ENCODE measurements at regions not wholly inside any gene's neighbourhood (a gene's known extent, or its start where the extent isn't known, plus 50 kb on each side); places are given as distances from the start of the nearest gene placed in this dataset.

- TF ChIP-seq, protein P1, sequence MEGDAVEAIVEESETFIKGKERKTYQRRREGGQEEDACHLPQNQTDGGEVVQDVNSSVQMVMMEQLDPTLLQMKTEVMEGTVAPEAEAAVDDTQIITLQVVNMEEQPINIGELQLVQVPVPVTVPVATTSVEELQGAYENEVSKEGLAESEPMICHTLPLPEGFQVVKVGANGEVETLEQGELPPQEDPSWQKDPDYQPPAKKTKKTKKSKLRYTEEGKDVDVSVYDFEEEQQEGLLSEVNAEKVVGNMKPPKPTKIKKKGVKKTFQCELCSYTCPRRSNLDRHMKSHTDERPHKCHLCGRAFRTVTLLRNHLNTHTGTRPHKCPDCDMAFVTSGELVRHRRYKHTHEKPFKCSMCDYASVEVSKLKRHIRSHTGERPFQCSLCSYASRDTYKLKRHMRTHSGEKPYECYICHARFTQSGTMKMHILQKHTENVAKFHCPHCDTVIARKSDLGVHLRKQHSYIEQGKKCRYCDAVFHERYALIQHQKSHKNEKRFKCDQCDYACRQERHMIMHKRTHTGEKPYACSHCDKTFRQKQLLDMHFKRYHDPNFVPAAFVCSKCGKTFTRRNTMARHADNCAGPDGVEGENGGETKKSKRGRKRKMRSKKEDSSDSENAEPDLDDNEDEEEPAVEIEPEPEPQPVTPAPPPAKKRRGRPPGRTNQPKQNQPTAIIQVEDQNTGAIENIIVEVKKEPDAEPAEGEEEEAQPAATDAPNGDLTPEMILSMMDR (IDR thresholded peaks at IDR 0.05; ENCODE audit: low read depth, low read length, missing control alignments) = no peak
- DNase-seq (ENCODE audit: low read depth) = no peak
- no peak overlapping the region for H3K4me3 ChIP-seq (ENCODE audit: low read depth, low read length)
Observed at GRCh38 chr4:149141391-149141790, 674.3 kb downstream of the IQCM start.

DNA sequence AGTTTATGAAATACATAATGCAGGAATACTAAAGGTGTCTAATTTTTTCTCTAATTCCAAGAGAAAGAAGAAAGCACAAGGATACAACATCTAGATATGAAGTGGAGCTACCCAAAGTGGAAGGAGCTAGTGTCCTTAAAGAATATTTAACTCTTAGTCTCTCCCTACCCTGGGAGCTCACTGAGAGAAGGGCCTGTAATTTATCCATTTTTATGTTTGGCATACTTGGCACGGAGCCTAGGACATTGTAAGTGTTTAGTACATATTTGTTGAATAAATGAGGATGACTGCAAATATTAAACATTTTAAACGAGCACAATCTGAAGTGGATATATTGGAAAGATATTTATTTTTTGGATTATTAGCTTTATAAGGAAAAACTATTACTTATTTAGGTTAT is 674.8 kb downstream of the IQCM start:
- no peak overlapping the region for H3K4me3 ChIP-seq (ENCODE audit: low read depth, low read length)
- TF ChIP-seq, protein P1 (IDR thresholded peaks at IDR 0.05; ENCODE audit: low read depth, low read length, missing control alignments) = no peak
- DNase-seq (ENCODE audit: low read depth) = no peak

DNA sequence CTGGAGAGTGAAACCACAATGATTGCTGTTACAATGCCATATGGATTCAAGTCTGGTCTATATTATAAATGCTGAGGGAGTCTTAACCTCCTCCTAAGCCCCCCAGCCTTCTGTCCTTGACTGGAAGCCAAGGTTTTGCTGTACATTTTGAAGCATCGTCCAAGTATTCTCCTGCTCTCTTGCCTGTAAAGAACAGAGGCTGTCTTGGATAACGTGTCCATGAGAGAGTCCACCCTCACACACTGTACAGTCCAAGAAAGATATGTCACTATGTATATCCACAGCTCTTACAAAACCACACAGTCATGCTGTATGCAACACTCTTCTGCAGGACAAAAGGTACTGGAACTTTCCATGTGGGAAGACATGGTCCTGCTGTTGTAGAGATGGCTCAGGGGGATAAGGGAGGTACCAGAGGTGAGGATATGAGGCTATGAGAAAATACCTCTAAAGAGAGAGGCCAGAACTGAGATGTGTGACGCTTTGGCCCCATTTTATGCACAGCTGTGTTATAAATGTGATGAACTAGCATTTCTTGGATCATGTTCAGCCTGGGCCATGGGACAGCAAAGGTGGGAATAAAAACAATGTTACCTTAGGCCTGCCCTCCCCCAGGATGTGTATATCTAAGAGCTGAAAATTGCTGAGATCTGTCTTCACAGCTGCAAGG is 678.6 kb downstream of the IQCM start:
- no peak overlapping the region for H3K4me3 ChIP-seq (ENCODE audit: low read depth, low read length)
- TF ChIP-seq, protein P1 (IDR thresholded peaks at IDR 0.05; ENCODE audit: low read depth, low read length, missing control alignments) = no peak

GRCh38 chr4:149135062-149135461 is 680.6 kb downstream of the IQCM start:
- DNase-seq (ENCODE audit: low read depth) = no peak
- TF ChIP-seq, protein P1 (IDR thresholded peaks at IDR 0.05; ENCODE audit: low read depth, low read length, missing control alignments) = no peak
- H3K4me3 ChIP-seq (ENCODE audit: low read depth, low read length) = no peak overlapping the region

More for the DNA sequence above, 678.6 kb downstream of the IQCM start:
- DNase-seq (ENCODE audit: low read depth) = no peak

- no peak for DNase-seq (ENCODE audit: low read depth)
- TF ChIP-seq, protein P1 (IDR thresholded peaks at IDR 0.05; ENCODE audit: low read depth, low read length, missing control alignments) = no peak
- H3K4me3 ChIP-seq (ENCODE audit: low read depth, low read length) = no peak overlapping the region
Observed at GRCh38 chr4:149121023-149121404, 678.8 kb upstream of the NR3C2 start.

GRCh38 chr4:149120331-149121022 is 678.3 kb upstream of the NR3C2 start:
- TF ChIP-seq, protein P1 (IDR thresholded peaks at IDR 0.05; ENCODE audit: low read depth, low read length, missing control alignments) = no peak
- H3K4me3 ChIP-seq (ENCODE audit: low read depth, low read length) = no peak overlapping the region
- no peak for DNase-seq (ENCODE audit: low read depth)
